Pancreas (tissue), 10 donors: ENCODE measurements at regions not wholly inside any gene's neighbourhood (a gene's known extent, or its start where the extent isn't known, plus 50 kb on each side); places are given as distances from the start of the nearest gene placed in this dataset.
"Not testable (repeated sequence)": the region's sequence is repeated elsewhere in the genome, so short reads cannot be mapped to it uniquely, and the experiment has no call there.

Experiments used
- ATAC-seq, 4 donors: fragments of 200-7000 bp; cut with Tn5 transposase; one replicate each; pipeline versions ENCODE4 v1.8.0 to v1.9.1; 2020; ENCODE audit warnings: mild to moderate bottlenecking in 4 of 4, moderate library complexity in 4 of 4
- DNase-seq, 6 donors: peaks; one replicate each; pipeline ENCODE4 v3.0.0-alpha.2; 2020
- FAIRE-seq: peaks from 2 replicates; lab custom pipeline; 2012; peaks lifted over from hg19 to GRCh38; lab: Jason Lieb, UNC
- H3K27ac ChIP-seq, 4 donors: fragments of 200-600 bp; sonication (generic); 1 replicate in 3 of 4; 2 replicates in 1 of 4; pipeline versions ENCODE4 v1.5.0 to v1.8.0; 2020
- H3K27me3 ChIP-seq, 4 donors: fragments of 200-600 bp; one replicate each; pipeline ENCODE4 v1.8.0; 2021
- H3K36me3 ChIP-seq, 3 donors: fragments of 200-600 bp; sonication (generic) in 1 of 3; one replicate each; pipeline versions ENCODE4 v1.5.0 to v1.8.0; 2020 to 2021
- H3K4me1 ChIP-seq, 3 donors: fragments of 200-600 bp; one replicate each; pipeline ENCODE4 v1.8.0; 2021
- H3K4me3 ChIP-seq, 4 donors: fragments of 200-600 bp; sonication (generic) in 2 of 4; one replicate each; pipeline versions ENCODE4 v1.5.0 to v1.8.0; 2020 to 2021
- H3K9me3 ChIP-seq, 4 donors: fragments of 200-600 bp; one replicate each; pipeline ENCODE4 v1.8.0; 2021
- WGBS, 2 donors: extraction: QIAGEN DNeasy Blood & Tissue Kit; methylation state at CpG; one replicate each; pipeline ENCODE4 v1.1.7; 2013; 5-methylcytosine and 5-hydroxymethylcytosine counted together
- intact Hi-C, 3 donors: fragments of 100-400 bp; cut with DNase I; formaldehyde crosslinking; loops; one replicate each; pipeline versions ENCODE4 v1.11.1 to v1.14.2; 2022
- donor health status: healthy with polysubstance abuse.
- donor health status: DM: no; HTN: no; CAD: no; lungs with moderate emphysema.
- donor health status: DM: no; HTN: no; CAD: no.
- donor health status: control.
- donor health status: control.
- donor health status: Bipolar disorder and iron deficiency.
- donor health status: DM: yes; HTN: yes; CAD: no.
- donor health status: DM: no; HTN: no; CAD: no.
- donor health status: DM: no; HTN: no; CAD: no.
- donor health status: DM: yes; HTN: yes; CAD: no.

GRCh38 chr7:56801774-56802173, 330.5 kb downstream of the ZNF479 start:
- intact Hi-C loops, H3K27ac ChIP-seq, DNase-seq, H3K4me3 ChIP-seq, FAIRE-seq, H3K4me1 ChIP-seq, H3K9me3 ChIP-seq, H3K27me3 ChIP-seq, ATAC-seq, H3K36me3 ChIP-seq: not testable (repeated sequence)
- 59 to 71% methylated on average over 3 to 4 of the region's 10 CpGs for WGBS, 2 donors

GRCh38 chr7:56798876-56799275, 333.4 kb downstream of the ZNF479 start:
- ATAC-seq, H3K4me1 ChIP-seq, H3K4me3 ChIP-seq, H3K36me3 ChIP-seq, DNase-seq, FAIRE-seq, H3K9me3 ChIP-seq, intact Hi-C loops, H3K27me3 ChIP-seq, H3K27ac ChIP-seq: not testable (repeated sequence)
- 78 to 82% methylated on average over 6 to 11 of the region's 11 CpGs for WGBS, 2 donors

GRCh38 chr7:56787474-56787873, 344.8 kb downstream of the ZNF479 start:
- FAIRE-seq, H3K36me3 ChIP-seq, H3K27me3 ChIP-seq, ATAC-seq, H3K9me3 ChIP-seq, H3K4me1 ChIP-seq, H3K27ac ChIP-seq, intact Hi-C loops, H3K4me3 ChIP-seq: not testable (repeated sequence)
- WGBS, 2 donors = 42 to 59% methylated on average over 33 to 39 of the region's 39 CpGs
- DNase-seq = peak in 1 of 6 donors; percentile 54
